CD14-positive monocyte (primary cell): ENCODE measurements at regions not wholly inside any gene's neighbourhood (a gene's known extent, or its start where the extent isn't known, plus 50 kb on each side); places are given as distances from the start of the nearest gene placed in this dataset.

Experiments
- DNase-seq, 3 donors: peaks; one replicate each; pipeline ENCODE4 v3.0.0-alpha.2; 2011 to 2022
- H2AFZ ChIP-seq: 2 replicates; pipeline ENCODE4 v1.6.0; 2012; ENCODE audit warnings: mild to moderate bottlenecking, low read depth, low read length, inconsistent platforms; ENCODE audit not compliant: insufficient read depth, poor library complexity, severe bottlenecking
- H3K27ac ChIP-seq, 2 donors: 1 replicate in 1 of 2; 2 replicates in 1 of 2; pipeline ENCODE4 v1.5.1; 2012 to 2013; ENCODE audit warnings: low read length in 2 of 2, control low read depth in 1 of 2, inconsistent platforms in 1 of 2, low read depth in 1 of 2, mild to moderate bottlenecking in 1 of 2
- H3K27me3 ChIP-seq, 2 donors: one replicate each; pipeline versions ENCODE4 v1.6.0 to v1.6.1; 2011 to 2013; ENCODE audit warnings: low read length in 2 of 2; ENCODE audit not compliant: control insufficient read depth in 2 of 2, insufficient read depth in 2 of 2
- H3K36me3 ChIP-seq, 2 donors: replicated peaks in 1 of 2; 1 replicate in 1 of 2; 2 replicates in 1 of 2; pipeline versions ENCODE4 v1.5.1 to v1.6.1; 2012 to 2013; ENCODE audit warnings: low read length in 2 of 2, control low read depth in 1 of 2, inconsistent platforms in 1 of 2, mild to moderate bottlenecking in 1 of 2; ENCODE audit not compliant: insufficient read depth in 2 of 2, control insufficient read depth in 1 of 2
- H3K4me1 ChIP-seq, 2 donors: 1 replicate in 1 of 2; 2 replicates in 1 of 2; pipeline versions ENCODE4 v1.5.1 to v1.6.1; 2012 to 2013; ENCODE audit warnings: low read length in 2 of 2, control low read depth in 1 of 2, inconsistent platforms in 1 of 2, mild to moderate bottlenecking in 1 of 2, moderate library complexity in 1 of 2; ENCODE audit not compliant: insufficient read depth in 2 of 2, control insufficient read depth in 1 of 2
- H3K4me2 ChIP-seq: replicated peaks from 2 replicates; pipeline ENCODE3; 2012; ENCODE audit warnings: low read length, moderate library complexity, mild to moderate bottlenecking; ENCODE audit not compliant: poor library complexity, severe bottlenecking; ENCODE audit errors: extremely low read depth
- H3K4me3 ChIP-seq, 3 experiments: fragments of 200-600 bp in 1 of 3; sonication (generic) in 1 of 3; replicated peaks in 1 of 3; 1 replicate in 2 of 3; 2 replicates in 1 of 3; pipeline ENCODE4 v1.5.1; 2011 to 2013; ENCODE audit warnings: low read length in 3 of 3, mild to moderate bottlenecking in 3 of 3, control low read depth in 2 of 3, low read depth in 2 of 3, inconsistent platforms in 1 of 3, moderate library complexity in 1 of 3
- H3K79me2 ChIP-seq: 2 replicates; pipeline ENCODE4 v1.6.0; 2012; ENCODE audit warnings: mild to moderate bottlenecking, control low read depth, inconsistent platforms, low read length, moderate library complexity; ENCODE audit not compliant: insufficient read depth
- H3K9ac ChIP-seq: 2 replicates; pipeline ENCODE4 v1.6.0; 2017; ENCODE audit warnings: low read length, mild to moderate bottlenecking; ENCODE audit not compliant: insufficient read depth, poor library complexity, severe bottlenecking
- H3K9me3 ChIP-seq, 2 donors: replicated peaks in 1 of 2; 1 replicate in 1 of 2; 2 replicates in 1 of 2; pipeline versions ENCODE4 v1.5.1 to v1.6.1; 2012 to 2013; ENCODE audit warnings: low read length in 2 of 2, control low read depth in 1 of 2; ENCODE audit not compliant: control insufficient read depth in 1 of 2, insufficient read depth in 1 of 2
- H4K20me1 ChIP-seq: 2 replicates; pipeline ENCODE4 v1.6.0; 2012; ENCODE audit warnings: mild to moderate bottlenecking, low read length, control low read depth, moderate library complexity; ENCODE audit not compliant: insufficient read depth
- H3K27ac Mint-ChIP-seq, 7 donors: one replicate each; pipeline ENCODE4 v1.8.0; 2020; ENCODE audit warnings: mild to moderate bottlenecking in 7 of 7, mixed read lengths in 7 of 7, moderate library complexity in 6 of 7, inconsistent platforms in 2 of 7
- H3K27me3 Mint-ChIP-seq, 3 donors: one replicate each; pipeline ENCODE4 v1.8.0; 2021 to 2022; ENCODE audit warnings: low read depth in 3 of 3, mild to moderate bottlenecking in 3 of 3, mixed read lengths in 3 of 3, moderate library complexity in 3 of 3, inconsistent platforms in 1 of 3
- H3K36me3 Mint-ChIP-seq, 2 donors: one replicate each; pipeline ENCODE4 v1.8.0; 2020; ENCODE audit warnings: mixed read lengths in 2 of 2, inconsistent platforms in 1 of 2, mild to moderate bottlenecking in 1 of 2
- H3K4me1 Mint-ChIP-seq: one replicate; pipeline ENCODE4 v1.8.0; 2020; ENCODE audit warnings: mild to moderate bottlenecking, mixed read lengths
- H3K4me3 Mint-ChIP-seq, 2 donors: one replicate each; pipeline ENCODE4 v1.8.0; 2020; ENCODE audit warnings: mild to moderate bottlenecking in 2 of 2, mixed read lengths in 2 of 2, moderate library complexity in 1 of 2
- H3K9me3 Mint-ChIP-seq, 7 donors: one replicate each; pipeline ENCODE4 v1.8.0; 2020 to 2022; ENCODE audit warnings: mixed read lengths in 7 of 7, mild to moderate bottlenecking in 6 of 7, moderate library complexity in 6 of 7, inconsistent platforms in 2 of 7
- WGBS: methylation state at CpG from one replicate; pipeline ENCODE4 v1.1.5; 2013; ENCODE audit warnings: missing lambda C conversion rate; ENCODE audit not compliant: insufficient coverage; 5-methylcytosine and 5-hydroxymethylcytosine counted together
- intact Hi-C, 2 donors: fragments of 100-400 bp; cut with micrococcal nuclease; formaldehyde crosslinking; loops; one replicate each; pipeline versions ENCODE4 v1.15.0 to v1.15.1; 2023
- TF ChIP-seq, protein P1 (sequence below): fragments of 200-600 bp; IDR thresholded peaks from one replicate; pipeline ENCODE4 v1.8.0; 2022; ENCODE audit warnings: antibody characterized with exemption, mild to moderate bottlenecking

- Mint-ChIP-seq H3K27me3 (no peaks in the 10 kb centered on the region), H3K9me3 (peaks cover 0 to 11% (median 2%) of the 10 kb centered on the region in 7 donors), H3K27ac (no peak overlapping the region), H3K4me3 (no peak overlapping the region), H3K36me3 (no peaks in the 10 kb centered on the region), H3K4me1 (no peaks in the 10 kb centered on the region)
- intact Hi-C loops = no loop called here
- Histone ChIP-seq H3K4me3 (no peak overlapping the region), H3K79me2 (no peaks in the 10 kb centered on the region), H4K20me1 (no peaks in the 10 kb centered on the region), H3K4me2 (no peak overlapping the region), H2AFZ (no peak overlapping the region), H3K27me3 (no peaks in the 10 kb centered on the region), H3K27ac (no peak overlapping the region), H3K36me3 (no peaks in the 10 kb centered on the region), H3K9ac (no peak overlapping the region), H3K9me3 (peaks cover 0 to 3% of the 10 kb centered on the region in 2 donors), H3K4me1 (no peaks in the 10 kb centered on the region)
- no CpG with 5 or more reads among the region's 6 CpGs for WGBS
- no peak for DNase-seq
- TF ChIP-seq, protein P1, sequence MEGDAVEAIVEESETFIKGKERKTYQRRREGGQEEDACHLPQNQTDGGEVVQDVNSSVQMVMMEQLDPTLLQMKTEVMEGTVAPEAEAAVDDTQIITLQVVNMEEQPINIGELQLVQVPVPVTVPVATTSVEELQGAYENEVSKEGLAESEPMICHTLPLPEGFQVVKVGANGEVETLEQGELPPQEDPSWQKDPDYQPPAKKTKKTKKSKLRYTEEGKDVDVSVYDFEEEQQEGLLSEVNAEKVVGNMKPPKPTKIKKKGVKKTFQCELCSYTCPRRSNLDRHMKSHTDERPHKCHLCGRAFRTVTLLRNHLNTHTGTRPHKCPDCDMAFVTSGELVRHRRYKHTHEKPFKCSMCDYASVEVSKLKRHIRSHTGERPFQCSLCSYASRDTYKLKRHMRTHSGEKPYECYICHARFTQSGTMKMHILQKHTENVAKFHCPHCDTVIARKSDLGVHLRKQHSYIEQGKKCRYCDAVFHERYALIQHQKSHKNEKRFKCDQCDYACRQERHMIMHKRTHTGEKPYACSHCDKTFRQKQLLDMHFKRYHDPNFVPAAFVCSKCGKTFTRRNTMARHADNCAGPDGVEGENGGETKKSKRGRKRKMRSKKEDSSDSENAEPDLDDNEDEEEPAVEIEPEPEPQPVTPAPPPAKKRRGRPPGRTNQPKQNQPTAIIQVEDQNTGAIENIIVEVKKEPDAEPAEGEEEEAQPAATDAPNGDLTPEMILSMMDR = no peak
Measured at GRCh38 chr1:163863731-163864130, 542.0 kb downstream of the NUF2 start.

GRCh38 chr1:163864207-163864606, 542.5 kb downstream of the NUF2 start:
- WGBS = 100% methylated on average over 1 of the region's 1 CpG
- H3K9me3 Mint-ChIP-seq = peaks cover 0 to 12% (median 2%) of the 10 kb centered on the region in 7 donors
- intact Hi-C loops = no loop called here

More at GRCh38 chr1:163864207-163864606, 542.5 kb downstream of the NUF2 start:
- no peaks in the 10 kb centered on the region for H3K79me2 ChIP-seq
- no peaks in the 10 kb centered on the region for H3K4me1 Mint-ChIP-seq
- H3K4me1 ChIP-seq = no peaks in the 10 kb centered on the region
- no peak overlapping the region for H3K9ac ChIP-seq
- H3K36me3 ChIP-seq = no peaks in the 10 kb centered on the region
- H3K27me3 Mint-ChIP-seq = no peaks in the 10 kb centered on the region
- H3K4me3 ChIP-seq = no peak overlapping the region
- no peaks in the 10 kb centered on the region for H3K27me3 ChIP-seq
- no peak overlapping the region for H3K27ac Mint-ChIP-seq
- no peak for DNase-seq
- H3K27ac ChIP-seq = no peak overlapping the region
- H3K4me2 ChIP-seq = no peak overlapping the region
- H4K20me1 ChIP-seq = no peaks in the 10 kb centered on the region
- TF ChIP-seq, protein P1 = no peak
- H2AFZ ChIP-seq = no peak overlapping the region
- H3K9me3 ChIP-seq = peaks cover 0 to 3% of the 10 kb centered on the region in 2 donors
- H3K4me3 Mint-ChIP-seq = no peak overlapping the region
- H3K36me3 Mint-ChIP-seq = no peaks in the 10 kb centered on the region
